WERI-Rb-1 (cell line): ENCODE measurements at regions not wholly inside any gene's neighbourhood (a gene's known extent, or its start where the extent isn't known, plus 50 kb on each side); places are given as distances from the start of the nearest gene placed in this dataset.

Experiments used
- DNase-seq: peaks from one replicate; pipeline ENCODE4 v3.0.0-alpha.2; 2020
- H3K27ac ChIP-seq: fragments of 250-450 bp; sonication (Bioruptor Pico); 2 replicates; pipeline ENCODE4 v1.5.1; 2020; ENCODE audit warnings: mild to moderate bottlenecking, moderate library complexity
- H3K27me3 ChIP-seq: fragments of 250-450 bp; sonication (Bioruptor Pico); 2 replicates; pipeline ENCODE4 v1.5.1; 2021; ENCODE audit warnings: mild to moderate bottlenecking, low read depth, moderate library complexity; ENCODE audit not compliant: insufficient read depth, severe bottlenecking
- H3K36me3 ChIP-seq: fragments of 250-450 bp; sonication (Bioruptor Pico); 2 replicates; pipeline ENCODE4 v1.5.1; 2020; ENCODE audit warnings: mild to moderate bottlenecking, moderate library complexity
- H3K4me3 ChIP-seq: 2 replicates; pipeline ENCODE4 v1.5.1; 2011; ENCODE audit warnings: low read depth, mild to moderate bottlenecking, control low read depth, low read length
- H3K9me3 ChIP-seq: fragments of 250-450 bp; sonication (Bioruptor Pico); 2 replicates; pipeline ENCODE4 v1.5.1; 2021; ENCODE audit warnings: mild to moderate bottlenecking, moderate library complexity; ENCODE audit not compliant: severe bottlenecking
- CTCF ChIP-seq: IDR thresholded peaks from 2 replicates; pipeline ENCODE4 v1.5.1; 2011; ENCODE audit warnings: low read depth, mild to moderate bottlenecking, control low read depth, inconsistent platforms, low read length

DNA sequence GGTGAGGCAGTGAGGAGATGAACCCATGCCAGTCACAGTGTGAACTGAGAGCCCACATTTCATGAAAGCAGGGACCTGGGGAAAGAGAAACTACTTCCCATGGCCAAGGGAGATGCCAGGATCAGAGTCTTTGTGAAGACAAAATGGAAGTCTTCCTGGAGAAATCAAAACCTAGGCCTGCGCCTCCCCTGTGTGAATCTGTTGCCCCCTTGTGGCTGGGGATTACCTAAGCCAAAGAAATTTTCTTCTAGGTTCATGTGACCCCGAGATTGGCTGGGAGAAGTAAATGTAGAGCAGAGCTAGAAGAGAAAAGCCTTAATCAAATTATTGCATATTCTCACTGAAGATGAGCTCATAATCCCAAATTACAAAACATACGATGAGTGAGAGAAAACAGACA lies 1075.3 kb downstream of the TBC1D22A start:
- no peak overlapping the region for H3K27ac ChIP-seq
- no peaks in the 10 kb centered on the region for H3K36me3 ChIP-seq
- no peak overlapping the region for H3K4me3 ChIP-seq
- H3K9me3 ChIP-seq: no peaks in the 10 kb centered on the region
- peak; percentile 61 for DNase-seq
- TF ChIP-seq CTCF: peak; percentile 61
- no peaks in the 10 kb centered on the region for H3K27me3 ChIP-seq

DNA sequence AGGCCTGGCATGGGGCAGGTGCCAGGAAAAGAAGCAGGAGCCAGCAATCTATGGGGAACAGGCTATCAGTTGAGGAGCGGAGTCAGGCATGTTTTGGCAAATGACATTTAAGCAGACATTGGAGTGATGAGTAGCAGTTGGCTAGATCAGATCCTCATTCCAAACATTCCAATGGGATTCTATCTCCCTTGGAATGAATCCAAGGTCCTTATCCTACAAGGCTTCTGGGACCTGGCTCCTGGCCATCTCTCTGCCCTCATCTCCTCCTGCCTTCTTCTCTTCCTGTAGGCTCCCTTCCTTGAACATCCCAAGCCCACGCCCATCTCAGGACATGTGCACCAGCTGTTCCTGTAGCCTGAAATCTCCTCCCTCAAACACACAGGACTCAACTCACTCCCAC lies 1074.5 kb downstream of the TBC1D22A start:
- Histone ChIP-seq H3K4me3 (no peak overlapping the region), H3K27me3 (no peaks in the 10 kb centered on the region), H3K9me3 (no peaks in the 10 kb centered on the region), H3K36me3 (no peaks in the 10 kb centered on the region), H3K27ac (no peak overlapping the region)
- no peak for TF ChIP-seq CTCF
- DNase-seq: no peak

- Histone ChIP-seq H3K27me3 (no peaks in the 10 kb centered on the region), H3K27ac (no peak overlapping the region), H3K4me3 (no peak overlapping the region), H3K9me3 (no peaks in the 10 kb centered on the region), H3K36me3 (no peaks in the 10 kb centered on the region)
- DNase-seq: no peak
- TF ChIP-seq CTCF: no peak
Measured at GRCh38 chr22:47835726-47836125, 1073.3 kb downstream of the TBC1D22A start.

GRCh38 chr22:47826016-47826415 lies 1063.6 kb downstream of the TBC1D22A start:
- no peaks in the 10 kb centered on the region for H3K27me3 ChIP-seq
- no peak overlapping the region for H3K27ac ChIP-seq
- H3K4me3 ChIP-seq: no peak overlapping the region
- no peak for DNase-seq
- TF ChIP-seq CTCF: no peak
- H3K9me3 ChIP-seq: no peaks in the 10 kb centered on the region
- H3K36me3 ChIP-seq: no peaks in the 10 kb centered on the region

GRCh38 chr22:47822422-47822821 lies 1060.0 kb downstream of the TBC1D22A start:
- TF ChIP-seq CTCF: no peak

GRCh38 chr22:47818496-47818895 lies 1056.0 kb downstream of the TBC1D22A start:
- Histone ChIP-seq H3K36me3 (no peaks in the 10 kb centered on the region), H3K27me3 (no peaks in the 10 kb centered on the region), H3K27ac (no peak overlapping the region), H3K9me3 (peaks cover 10% of the 10 kb centered on the region), H3K4me3 (no peak overlapping the region)
- DNase-seq: no peak
- TF ChIP-seq CTCF: no peak

More at GRCh38 chr22:47822422-47822821, 1060.0 kb downstream of the TBC1D22A start:
- H3K36me3 ChIP-seq: no peaks in the 10 kb centered on the region
- no peak for DNase-seq
- no peaks in the 10 kb centered on the region for H3K27me3 ChIP-seq
- no peak overlapping the region for H3K27ac ChIP-seq
- no peak overlapping the region for H3K4me3 ChIP-seq
- peaks cover 6% of the 10 kb centered on the region for H3K9me3 ChIP-seq
